GM12891 (cell line): ENCODE measurements at regions not wholly inside any gene's neighbourhood (a gene's known extent, or its start where the extent isn't known, plus 50 kb on each side); places are given as distances from the start of the nearest gene placed in this dataset.

Experiments
- POLR2A ChIP-seq: IDR thresholded peaks from 2 replicates; pipeline ENCODE4 v1.6.1; 2011; ENCODE audit warnings: low read depth, low read length, control low read depth
- POLR2AphosphoS5 ChIP-seq: IDR thresholded peaks from 2 replicates; pipeline ENCODE4 v1.6.1; 2011; ENCODE audit warnings: low read depth, low read length, control low read depth

DNA sequence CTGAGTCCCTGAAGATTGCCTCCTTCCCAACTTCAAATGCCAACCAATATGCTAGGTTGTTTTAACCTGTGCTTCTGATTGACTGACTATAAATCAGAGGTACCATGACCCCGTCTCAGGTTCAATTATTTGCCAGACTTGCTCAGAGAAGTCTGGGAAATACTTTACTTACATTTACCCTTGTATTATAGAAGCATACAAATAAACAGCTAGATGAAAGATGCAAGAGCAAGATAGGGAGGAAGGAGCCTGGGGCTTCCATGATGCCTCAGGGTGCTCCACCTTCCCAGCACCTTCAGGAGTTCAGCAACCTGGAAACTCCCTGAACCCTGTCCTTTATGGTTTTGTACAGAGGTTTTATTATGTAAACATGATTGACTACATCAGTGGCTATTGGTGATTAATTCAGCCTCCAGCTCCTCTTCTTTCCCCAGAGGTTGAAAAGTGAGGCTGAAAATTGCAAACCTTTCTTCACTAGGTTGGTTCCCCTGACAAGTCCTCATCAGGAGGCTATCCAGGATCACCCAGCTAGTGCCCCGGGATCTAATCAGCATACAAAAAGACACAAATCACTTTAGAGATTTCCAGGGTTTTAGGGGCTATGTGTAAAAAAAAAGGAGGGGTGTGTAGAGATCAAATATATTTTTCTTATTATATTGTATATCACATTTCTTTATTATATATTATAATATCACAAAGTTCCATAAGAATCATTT lies 547.7 kb downstream of the EPM2A start:
- TF ChIP-seq POLR2A: no peak
- no peak for TF ChIP-seq POLR2AphosphoS5
